ENCODE measurements at regions not wholly inside any gene's neighbourhood (a gene's known extent, or its start where the extent isn't known, plus 50 kb on each side); places are given as distances from the start of the nearest gene placed in this dataset.

DNA sequence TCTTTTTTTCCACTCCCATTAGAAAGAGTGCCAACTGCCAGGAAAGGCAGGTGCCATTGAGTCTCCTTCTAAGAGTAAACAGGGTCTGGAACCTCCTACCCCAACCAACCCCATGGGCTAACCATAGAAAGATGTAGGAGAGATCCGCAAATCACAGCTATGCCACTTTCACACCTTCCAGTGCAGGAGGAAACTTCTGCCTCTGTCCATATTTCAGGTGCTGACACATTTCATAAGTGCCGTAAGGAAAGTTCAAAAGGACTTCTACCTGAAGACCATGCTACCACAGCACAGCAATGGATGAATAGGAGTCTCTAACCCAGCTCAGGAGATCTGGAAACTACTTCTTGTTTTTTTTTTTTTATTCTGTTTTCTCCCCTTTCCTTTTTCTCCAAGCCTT is 145.8 kb downstream of the FBXO8 start:
- Histone ChIP-seq H3K27ac (no peak overlapping the region), H3K4me1 (no peaks in the 10 kb centered on the region), H3K36me3 (no peaks in the 10 kb centered on the region), H3K9me3 (no peaks in the 10 kb centered on the region), H3K4me3 (no peak overlapping the region), H3K27me3 (no peaks in the 10 kb centered on the region)
- ATAC-seq = no peak
- no peak for DNase-seq
- TF ChIP-seq, protein P1, sequence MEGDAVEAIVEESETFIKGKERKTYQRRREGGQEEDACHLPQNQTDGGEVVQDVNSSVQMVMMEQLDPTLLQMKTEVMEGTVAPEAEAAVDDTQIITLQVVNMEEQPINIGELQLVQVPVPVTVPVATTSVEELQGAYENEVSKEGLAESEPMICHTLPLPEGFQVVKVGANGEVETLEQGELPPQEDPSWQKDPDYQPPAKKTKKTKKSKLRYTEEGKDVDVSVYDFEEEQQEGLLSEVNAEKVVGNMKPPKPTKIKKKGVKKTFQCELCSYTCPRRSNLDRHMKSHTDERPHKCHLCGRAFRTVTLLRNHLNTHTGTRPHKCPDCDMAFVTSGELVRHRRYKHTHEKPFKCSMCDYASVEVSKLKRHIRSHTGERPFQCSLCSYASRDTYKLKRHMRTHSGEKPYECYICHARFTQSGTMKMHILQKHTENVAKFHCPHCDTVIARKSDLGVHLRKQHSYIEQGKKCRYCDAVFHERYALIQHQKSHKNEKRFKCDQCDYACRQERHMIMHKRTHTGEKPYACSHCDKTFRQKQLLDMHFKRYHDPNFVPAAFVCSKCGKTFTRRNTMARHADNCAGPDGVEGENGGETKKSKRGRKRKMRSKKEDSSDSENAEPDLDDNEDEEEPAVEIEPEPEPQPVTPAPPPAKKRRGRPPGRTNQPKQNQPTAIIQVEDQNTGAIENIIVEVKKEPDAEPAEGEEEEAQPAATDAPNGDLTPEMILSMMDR (IDR thresholded peaks at IDR 0.05) = no peak
- intact Hi-C loops (cut with DNase I) = no loop called here

- DNase-seq (peak in 1 of 4 donors; percentile 41), ATAC-seq (no peak)
- H3K36me3 ChIP-seq = no peaks in the 10 kb centered on the region
- intact Hi-C loops (cut with DNase I) = no loop called here
- H3K9me3 ChIP-seq = no peaks in the 10 kb centered on the region
- TF ChIP-seq, protein P1 (IDR thresholded peaks at IDR 0.05) = no peak
- no peak overlapping the region for H3K4me3 ChIP-seq
- no peaks in the 10 kb centered on the region for H3K4me1 ChIP-seq
- H3K27ac ChIP-seq = no peak overlapping the region
- peaks cover 0 to 7% of the 10 kb centered on the region in 2 donors for H3K27me3 ChIP-seq
Observed at GRCh38 chr4:174135936-174136406, 147.5 kb downstream of the FBXO8 start.

- no peaks in the 10 kb centered on the region for H3K36me3 ChIP-seq
- no peak overlapping the region for H3K4me3 ChIP-seq
- TF ChIP-seq, protein P1 (IDR thresholded peaks at IDR 0.05) = no peak
- peaks cover 0 to 7% of the 10 kb centered on the region in 2 donors for H3K27me3 ChIP-seq
- H3K4me1 ChIP-seq = no peaks in the 10 kb centered on the region
- no peak overlapping the region for H3K27ac ChIP-seq
- no peaks in the 10 kb centered on the region for H3K9me3 ChIP-seq
- no peak for ATAC-seq
- intact Hi-C loops (cut with DNase I) = no loop called here
- DNase-seq = no peak
Observed at GRCh38 chr4:174135530-174135929, 147.9 kb downstream of the FBXO8 start.

- H3K27me3 ChIP-seq = peaks cover 0 to 7% of the 10 kb centered on the region in 2 donors
- H3K4me1 ChIP-seq = no peaks in the 10 kb centered on the region
- H3K4me3 ChIP-seq = no peak overlapping the region
- ATAC-seq (no peak), DNase-seq (no peak)
- H3K36me3 ChIP-seq = no peaks in the 10 kb centered on the region
- no peaks in the 10 kb centered on the region for H3K9me3 ChIP-seq
- TF ChIP-seq, protein P1 (IDR thresholded peaks at IDR 0.05) = no peak
- intact Hi-C loops (cut with DNase I) = no loop called here
- no peak overlapping the region for H3K27ac ChIP-seq
Observed at GRCh38 chr4:174134361-174134760, 149.1 kb downstream of the FBXO8 start.

DNA sequence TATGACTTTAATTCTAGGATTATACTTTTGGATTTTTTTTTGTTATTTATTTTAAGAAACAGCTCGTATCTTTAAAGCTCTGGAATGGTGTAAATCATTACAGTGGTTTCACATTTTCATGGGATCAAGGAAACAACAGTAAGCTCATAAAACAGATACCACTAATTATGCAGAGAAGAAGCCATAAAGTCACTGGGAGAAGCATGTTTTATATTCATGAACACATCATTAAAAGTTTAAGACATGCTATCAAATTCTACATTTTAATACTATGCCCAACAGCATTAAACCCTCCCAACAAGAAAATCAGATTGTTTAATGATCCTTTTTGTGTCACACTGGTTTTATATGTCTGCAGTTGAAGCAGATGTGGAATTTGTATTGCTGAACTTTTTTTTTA is 149.9 kb downstream of the FBXO8 start:
- intact Hi-C loops (cut with DNase I) = no loop called here
- H3K27me3 ChIP-seq = peaks cover 0 to 7% of the 10 kb centered on the region in 2 donors
- no peak for ATAC-seq
- H3K27ac ChIP-seq = no peak overlapping the region
- no peaks in the 10 kb centered on the region for H3K36me3 ChIP-seq
- no peak overlapping the region for H3K4me3 ChIP-seq
- no peaks in the 10 kb centered on the region for H3K9me3 ChIP-seq
- DNase-seq = peak in 1 of 4 donors; percentile 54
- no peaks in the 10 kb centered on the region for H3K4me1 ChIP-seq
- TF ChIP-seq, protein P1 (IDR thresholded peaks at IDR 0.05) = no peak
